HG02588 (cell line): ENCODE measurements at regions not wholly inside any gene's neighbourhood (a gene's known extent, or its start where the extent isn't known, plus 50 kb on each side); places are given as distances from the start of the nearest gene placed in this dataset.
"Not testable (repeated sequence)": the region's sequence is repeated elsewhere in the genome, so short reads cannot be mapped to it uniquely, and the experiment has no call there.

Experiments used
- ATAC-seq: cut with Tn5 transposase; IDR thresholded peaks from one replicate; pipeline ENCODE4 v1.9.1; 2021; ENCODE audit warnings: mild to moderate bottlenecking, moderate library complexity; ENCODE audit not compliant: unreplicated experiment

DNA sequence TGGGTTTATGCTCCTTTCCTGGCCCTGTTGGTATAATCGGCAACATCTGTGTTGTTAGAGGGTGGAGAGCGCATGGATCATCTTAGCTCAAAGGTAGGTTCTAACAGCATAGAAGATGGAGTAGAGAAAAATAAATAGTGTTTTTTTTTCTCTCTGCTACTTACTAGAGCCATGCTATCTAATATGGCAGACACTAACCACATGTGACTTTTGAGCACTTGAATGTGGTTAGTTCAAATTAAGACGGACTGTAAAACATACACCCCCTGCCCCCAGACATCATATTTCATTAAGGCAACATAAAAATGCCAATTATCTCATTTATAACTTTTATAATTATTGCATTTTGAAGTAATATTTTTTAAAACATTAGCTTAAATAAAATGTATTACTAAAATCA is 525.1 kb downstream of the KIF20B start:
- no peak for ATAC-seq

DNA sequence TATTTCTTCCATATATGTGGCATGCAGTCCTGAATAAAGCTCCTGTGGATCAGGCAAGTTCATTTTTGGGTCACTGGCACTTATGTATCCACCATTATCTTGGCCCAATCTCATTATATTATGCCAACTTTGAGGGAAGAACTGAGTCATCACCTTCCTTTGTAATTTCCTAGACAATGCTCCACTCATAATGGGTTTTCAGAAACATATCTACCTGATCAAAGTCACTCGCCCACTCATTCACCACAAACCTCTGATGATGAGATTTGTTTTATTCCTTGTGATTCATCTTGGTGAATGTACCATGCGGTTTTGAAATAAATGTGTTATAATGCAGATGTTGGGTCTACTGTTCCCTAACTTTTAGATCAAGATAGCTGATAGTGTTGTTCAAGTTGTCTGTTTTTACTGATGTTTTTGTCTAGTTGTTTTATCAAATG is 525.8 kb downstream of the KIF20B start:
- no peak for ATAC-seq

DNA sequence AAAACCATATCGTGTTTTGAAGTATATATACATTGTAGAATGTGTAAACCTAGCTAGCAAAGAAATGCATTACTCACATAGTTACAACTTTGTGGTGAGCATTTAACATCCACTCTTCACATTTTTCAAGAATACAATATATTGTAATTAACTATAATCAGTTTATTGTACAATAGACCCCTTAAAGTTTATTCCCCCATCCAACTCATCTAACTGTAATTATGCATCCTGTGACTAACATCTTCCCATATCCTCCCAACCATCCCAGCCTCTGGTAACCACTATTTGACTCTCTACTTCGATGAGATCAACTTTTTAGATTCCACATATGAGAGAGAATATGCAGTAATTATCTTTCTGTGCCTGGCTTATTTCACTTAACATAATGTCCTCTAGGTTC is 526.4 kb downstream of the KIF20B start:
- no peak for ATAC-seq

DNA sequence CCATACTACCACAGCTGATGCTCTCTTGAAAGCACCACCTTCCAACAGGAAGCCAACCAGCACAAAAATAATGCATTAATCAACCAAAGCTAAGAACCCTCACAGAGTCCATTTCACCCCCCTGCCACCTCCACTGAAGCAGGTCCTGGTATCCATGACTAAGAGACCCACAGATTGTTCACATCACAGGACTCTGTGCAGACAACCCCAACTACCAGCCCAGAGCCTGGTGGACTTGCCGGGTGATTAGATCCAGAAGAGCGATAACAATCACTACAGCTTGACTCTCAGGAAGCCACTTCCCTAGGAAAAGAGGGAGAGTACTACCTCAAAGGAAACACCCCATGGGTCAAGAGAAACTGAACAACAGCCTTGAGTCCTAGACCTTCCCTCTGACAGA is 528.1 kb downstream of the KIF20B start:
- ATAC-seq, result no peak

DNA sequence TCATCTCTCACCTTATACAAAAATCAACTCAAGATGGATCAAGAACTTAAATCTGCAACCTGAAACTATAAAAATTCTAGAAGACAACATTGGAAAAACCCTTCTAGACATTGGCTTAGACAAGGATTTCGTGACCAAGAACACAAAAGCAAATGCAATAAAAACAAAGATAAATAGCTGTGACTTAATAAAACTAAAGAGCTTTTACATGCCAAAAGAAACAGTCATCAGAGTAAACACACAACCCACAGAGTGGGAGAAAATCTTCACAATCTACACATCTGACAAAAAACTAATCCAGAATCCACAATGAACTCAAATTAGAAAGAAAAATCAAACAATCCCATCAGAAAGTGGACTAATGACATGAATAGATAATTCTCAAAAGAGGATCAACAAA is 532.4 kb downstream of the KIF20B start:
- not testable (repeated sequence) for ATAC-seq

DNA sequence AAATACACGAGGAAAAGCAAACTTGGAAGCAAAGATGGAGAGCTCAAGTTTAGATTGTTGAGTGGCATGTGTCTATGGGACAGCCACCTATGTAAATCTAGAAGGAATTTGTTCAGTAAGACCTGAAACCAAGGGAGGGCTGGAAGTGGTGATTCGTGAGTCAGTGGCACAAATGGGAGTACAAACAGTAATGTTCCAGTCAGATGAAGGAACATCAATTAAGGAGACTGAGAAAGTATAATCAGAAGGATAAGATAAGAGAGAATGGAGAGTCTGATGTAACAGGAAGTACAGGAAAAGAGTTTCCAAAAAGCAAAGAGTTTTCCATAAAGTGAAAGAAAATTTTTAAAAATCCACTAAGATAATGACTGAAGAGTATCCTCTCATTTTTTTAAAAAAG is 544.2 kb downstream of the KIF20B start:
- no peak for ATAC-seq

DNA sequence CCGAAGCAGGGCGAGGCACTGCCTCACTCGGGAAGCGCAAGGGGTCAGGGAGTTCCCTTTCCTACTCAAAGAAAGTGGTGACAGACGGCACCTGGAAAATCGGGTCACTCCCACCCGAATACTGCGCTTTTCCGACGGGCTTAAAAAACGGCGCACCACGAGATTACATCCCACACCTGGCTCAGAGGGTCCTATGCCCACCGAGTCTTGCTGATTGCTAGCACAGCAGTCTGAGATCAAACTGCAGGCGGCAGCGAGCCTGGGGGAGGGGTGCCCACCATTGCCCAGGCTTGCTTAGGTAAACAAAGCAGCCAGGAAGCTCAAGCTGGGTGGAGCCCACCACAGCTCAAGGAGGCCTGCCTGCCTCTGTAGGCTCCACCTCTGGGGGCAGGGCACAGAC is 549.4 kb downstream of the KIF20B start:
- not testable (repeated sequence) for ATAC-seq

DNA sequence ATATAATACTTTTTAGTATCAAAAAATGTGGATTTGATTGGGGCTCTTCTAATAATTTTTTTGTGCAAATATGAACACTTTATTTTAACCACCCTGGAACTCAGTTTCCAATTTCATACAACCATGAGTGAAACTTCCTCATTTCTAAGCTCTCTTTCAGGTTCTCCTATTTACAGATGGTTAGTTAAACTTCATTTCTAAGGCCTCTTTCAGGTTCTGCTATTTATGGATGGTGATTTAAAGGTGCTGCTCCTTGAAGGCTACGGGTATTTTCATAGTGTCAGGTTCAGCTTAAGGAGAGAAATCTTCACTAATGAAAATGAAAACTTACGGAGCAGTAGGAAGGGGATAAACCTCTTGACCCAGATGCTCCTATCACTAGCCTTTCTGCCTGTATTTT is 568.3 kb downstream of the KIF20B start:
- no peak for ATAC-seq

DNA sequence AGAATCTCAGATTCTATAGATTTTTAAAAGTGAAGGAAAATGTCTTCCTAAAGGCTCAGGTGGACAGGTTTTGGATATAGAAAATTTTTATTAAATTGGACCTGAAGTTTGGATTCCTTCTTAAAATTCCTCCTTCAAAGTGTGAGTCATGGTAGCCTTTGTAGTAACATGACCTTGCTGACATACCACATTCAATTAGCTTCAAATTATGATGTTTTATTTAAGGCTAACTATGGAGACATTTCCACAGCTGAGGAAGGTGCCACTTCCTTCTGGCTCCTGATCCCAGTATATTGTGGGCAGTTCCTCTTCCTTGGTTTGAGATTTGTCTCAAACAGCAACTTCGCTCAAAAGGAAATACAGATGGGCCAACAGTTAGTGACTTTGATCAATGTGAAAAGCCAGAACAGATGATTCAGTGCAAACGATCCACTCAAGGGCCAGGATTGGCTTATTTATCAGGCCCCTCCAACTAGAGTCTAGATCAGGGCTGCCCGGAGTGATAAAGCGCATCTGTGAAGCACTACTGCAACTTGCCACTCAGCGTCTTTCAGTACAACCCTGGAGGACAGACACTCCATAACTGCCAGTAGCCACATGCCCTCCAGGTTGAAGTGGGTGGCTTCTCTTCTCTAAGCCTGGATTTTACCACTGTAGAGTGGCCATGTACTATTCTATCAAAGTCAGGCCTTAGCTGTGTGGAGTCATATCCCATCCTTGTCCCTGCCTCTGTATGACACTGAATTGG is 573.5 kb downstream of the KIF20B start:
- ATAC-seq, result no peak

DNA sequence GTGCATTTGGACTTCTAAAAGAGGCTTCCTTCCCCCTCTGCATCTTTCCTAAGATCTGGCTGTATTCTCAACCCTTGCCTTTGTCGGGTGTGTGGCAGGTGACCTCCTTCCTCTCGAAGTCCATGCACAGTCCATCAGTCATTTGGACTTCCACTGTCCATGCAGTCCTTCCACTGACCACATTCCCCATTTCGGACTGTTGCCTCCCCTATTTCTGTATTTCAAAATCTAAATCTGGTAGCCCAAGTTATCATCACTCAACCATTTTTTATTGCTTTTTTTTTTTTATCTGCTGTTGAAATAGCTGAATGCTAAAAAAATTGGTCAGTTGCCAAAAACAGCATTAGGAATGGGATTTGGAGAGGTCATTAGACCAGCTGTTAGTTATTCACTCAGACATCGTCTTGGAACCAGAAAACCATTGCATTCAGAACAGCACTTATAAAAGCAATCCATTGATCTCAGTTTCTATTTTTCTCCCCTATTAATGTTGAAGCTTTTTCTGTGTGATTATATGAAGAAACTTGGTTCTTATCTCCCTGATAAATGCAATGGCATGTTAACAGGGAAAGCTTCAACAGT is 575.6 kb downstream of the KIF20B start:
- ATAC-seq, result no peak

DNA sequence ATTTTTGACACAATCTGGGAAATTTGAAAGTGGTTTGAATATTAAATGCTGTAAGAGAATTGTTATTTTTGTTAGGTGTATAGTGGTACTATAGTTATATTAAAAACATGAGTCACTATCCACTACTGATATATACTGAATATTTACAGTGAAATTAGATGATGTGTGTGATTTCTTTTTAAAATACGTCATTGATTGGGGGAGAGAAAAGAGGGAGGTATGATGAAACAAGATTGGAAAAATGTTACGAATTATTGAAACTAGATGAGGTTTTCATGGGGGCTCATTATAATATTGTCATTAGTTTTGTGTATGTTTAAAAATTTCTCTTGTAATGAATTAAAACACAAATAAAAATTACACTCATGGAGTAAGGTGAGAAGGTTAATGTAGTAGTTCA is 571.4 kb downstream of the HTR7 start:
- ATAC-seq, result no peak

DNA sequence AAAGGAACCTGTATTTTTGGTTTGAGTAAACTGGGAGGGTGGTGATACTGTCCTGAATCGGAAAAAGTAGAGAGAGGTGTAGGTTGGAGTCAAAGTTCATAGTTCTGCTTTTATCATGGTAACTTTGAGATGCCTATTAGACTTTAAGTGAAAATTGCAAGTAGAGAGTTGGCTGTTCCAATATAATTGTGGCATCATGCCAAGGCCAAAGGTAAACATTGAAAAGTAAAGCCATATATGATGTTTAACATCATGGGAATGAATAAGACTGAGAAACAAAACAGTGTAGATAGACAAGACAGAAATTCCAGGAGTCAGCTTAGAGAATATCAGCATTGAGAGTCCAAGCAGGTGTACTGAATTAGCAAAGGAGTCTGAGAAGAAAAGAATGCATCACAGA is 570.9 kb downstream of the HTR7 start:
- no peak for ATAC-seq

DNA sequence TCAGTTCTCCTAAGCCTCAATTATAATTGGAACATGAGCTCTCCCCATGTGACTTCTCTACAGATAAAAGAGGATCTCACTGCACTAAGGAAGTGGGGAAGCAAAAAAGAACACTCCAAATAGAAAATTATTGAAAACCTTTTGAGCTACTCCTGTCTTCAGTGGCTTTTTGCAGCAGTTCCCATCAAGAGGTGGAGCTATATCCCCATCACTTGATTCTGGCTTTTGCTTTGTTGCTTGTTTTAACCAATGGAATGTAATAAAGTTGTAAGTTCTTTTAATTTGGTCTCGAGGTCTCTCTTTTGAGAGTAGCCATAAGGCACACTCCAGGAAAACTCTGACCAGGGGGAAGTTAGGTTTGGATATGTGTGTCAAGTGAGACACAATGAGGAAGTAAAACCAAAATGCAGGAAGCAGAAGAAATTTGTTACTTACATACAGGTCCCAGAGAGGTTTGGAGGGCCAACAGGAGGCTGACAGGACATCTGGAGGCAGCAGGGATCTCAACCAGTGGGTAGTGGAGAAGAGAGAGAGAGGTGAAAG is 569.4 kb downstream of the HTR7 start:
- no peak for ATAC-seq

DNA sequence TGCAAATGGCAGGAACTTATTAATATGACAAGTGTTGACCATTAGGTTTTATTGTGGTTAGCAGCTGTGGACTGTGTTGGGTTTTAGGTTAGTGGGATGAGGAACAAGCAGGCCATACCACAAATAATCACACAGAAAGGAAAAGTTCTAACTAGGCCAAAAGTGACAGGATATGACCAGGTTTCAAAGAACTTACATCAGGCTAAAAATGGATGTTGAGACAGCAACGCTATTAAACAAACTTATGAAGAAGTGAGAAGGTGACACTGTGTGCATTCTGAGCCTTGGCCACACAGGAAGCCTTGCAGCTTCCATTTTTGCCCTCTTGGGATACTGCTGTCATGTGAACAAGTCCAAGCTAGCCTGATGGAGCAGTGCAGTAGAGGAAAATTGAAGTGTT is 568.8 kb downstream of the HTR7 start:
- ATAC-seq, result no peak

DNA sequence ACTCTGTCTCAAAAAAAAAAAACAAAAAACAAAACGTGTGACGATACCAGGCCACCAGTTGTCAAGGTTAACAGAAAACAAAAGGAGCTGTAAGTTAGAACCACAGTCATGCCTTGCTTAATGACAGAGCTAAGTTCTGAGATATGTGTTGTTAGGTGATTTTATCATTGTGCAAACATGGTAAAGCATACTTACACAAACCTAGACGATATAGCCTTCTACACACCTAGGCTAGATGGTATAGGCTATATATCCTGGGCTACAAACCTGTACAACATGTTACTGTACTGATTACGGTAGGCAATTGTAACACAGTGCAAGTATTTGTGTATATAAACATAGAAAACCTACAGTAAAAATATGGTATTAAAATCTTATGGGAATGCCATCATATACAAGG is 564.2 kb downstream of the HTR7 start:
- no peak for ATAC-seq

DNA sequence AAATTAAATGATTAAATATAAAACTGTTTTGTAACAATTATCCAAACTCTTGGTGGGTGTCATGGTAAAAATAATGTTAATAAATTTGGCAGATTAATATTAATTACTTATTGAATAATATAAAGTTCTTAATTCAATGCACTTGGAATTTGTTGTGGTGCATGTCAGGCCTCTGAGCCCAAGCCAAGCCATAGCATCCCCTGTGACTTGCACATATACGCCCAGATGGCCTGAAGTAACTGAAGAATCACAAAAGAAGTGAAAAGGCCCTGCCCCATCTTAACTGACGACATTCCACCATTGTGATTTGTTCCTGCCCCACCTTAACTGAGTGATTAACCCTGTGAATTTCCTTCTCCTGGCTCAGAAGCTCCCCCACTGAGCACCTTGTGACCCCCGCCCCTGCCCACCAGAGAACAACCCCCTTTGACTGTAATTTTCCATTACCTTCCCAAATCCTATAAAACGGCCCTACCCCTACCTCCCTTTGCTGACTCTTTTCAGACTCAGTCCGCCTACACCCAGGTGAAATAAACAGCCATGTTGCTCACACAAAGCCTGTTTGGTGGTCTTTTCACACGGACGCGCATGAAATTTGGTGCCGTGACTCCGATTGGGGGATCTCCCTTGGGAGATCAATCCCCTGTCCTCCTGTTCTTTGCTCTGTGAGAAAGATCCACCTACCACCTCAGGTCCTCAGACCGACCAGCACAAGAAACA is 562.9 kb downstream of the HTR7 start:
- ATAC-seq, result not testable (repeated sequence)

DNA sequence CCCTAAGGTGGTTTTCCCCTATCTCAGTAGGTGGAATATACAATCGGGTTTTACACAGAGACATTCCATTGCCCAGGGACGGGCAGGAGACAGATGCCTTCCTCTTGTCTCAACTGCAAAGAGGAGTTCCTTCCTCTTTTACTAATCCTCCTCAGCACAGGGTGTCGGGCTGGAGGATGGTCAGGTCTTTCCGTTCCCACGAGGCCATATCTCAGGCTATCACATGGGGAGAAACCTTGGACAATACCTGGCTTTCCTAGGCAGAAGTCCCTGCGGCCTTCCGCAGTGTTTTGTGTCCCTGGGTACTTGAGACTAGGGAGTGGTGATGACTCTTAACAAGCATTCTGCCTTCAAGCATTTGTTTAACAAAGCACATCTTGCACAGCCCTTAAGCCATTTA is 555.8 kb downstream of the HTR7 start:
- ATAC-seq, result not testable (repeated sequence)

DNA sequence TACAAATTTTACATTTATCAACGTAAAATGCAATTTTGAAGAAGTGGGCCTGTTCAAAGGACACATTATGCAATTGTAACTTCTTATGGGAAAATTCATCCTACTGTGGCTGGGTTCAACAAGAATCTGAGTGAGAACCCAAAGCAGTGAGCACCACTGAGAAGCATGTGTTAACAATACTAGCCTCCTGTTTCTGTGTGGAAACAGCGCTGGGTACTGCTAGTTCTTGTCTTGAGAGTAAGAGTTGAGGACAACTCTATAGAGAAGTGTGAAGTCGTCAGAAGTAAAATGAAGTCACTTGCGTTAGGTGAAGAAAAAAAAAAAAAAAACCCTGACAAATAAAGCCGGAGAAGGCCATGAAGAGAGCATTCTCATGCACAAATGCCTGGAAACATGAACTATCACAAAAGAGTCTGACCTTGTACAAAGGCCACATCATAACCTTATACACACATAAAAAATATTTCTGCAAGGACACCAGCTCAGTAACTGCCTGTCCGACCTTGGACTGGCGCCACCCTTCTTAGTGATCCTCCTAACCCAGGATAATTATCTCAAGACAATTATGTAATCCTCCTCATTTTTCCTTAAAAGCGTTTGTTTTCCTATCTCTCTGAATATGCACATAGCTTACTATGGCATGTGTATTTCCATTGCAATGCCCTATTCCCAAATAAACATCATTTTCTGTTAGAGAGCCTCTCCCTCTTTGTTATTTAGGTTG is 554.9 kb downstream of the HTR7 start:
- ATAC-seq, result no peak

DNA sequence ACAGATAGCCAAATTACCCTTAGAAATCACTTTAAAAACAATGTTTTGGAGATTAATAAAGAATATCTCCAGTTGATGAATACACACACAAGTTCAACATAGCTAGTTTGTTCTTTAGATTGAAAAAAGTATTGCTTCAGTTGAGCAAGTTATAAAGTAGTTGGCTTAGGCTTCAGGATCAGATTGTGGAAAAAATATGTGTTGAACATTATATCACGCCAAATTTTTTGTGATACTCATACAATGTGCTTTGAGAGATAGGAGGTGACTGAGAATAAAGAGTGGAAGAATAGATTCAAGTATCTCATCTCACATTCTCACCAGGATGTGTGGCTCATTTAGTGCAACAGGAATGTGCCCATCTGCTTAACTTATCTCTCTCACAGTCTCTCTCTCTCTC is 553.3 kb downstream of the HTR7 start:
- ATAC-seq, result no peak

DNA sequence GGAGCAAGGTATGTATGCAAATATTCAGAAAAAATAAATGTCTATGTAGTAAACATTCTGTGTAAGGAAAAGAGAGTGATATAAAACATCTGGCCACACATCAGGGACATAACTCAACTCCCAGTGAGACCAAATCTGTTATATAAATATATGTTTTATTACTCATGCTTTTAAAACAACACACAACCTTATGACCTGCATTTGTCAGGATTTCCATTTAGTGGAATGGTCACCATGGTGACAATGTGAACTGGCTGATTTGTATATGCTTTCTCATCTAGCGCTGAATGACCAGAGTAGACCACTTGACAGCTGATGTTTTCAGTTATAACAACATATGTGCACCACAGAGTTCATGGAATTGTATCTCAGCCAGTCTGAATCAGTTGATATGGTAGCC is 551.7 kb downstream of the HTR7 start:
- no peak for ATAC-seq

DNA sequence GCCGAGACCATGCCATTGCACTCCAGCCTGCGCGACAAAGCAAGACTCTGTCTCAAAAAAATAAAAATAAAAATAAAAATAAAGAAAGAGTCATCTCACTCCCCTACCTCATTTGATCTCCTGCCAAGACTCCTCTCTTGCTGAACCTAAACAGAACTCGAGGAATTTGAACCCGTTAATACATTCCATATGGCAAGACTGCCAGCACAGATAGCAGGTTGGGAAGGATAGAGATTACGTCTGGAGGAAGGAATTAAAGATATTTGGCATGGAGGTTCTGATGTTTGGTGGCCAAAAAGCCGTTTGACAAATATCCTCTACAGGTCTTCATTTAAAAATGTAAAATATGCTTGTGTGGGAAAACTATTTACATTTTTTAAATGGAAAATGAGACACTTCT is 549.6 kb downstream of the HTR7 start:
- no peak for ATAC-seq
